Activated CD8-positive, alpha-beta memory T cell treated with anti-CD3 and anti-CD28 coated beads, Interleukin-2, amount 10 ng/mL, durations not matched to agents 7 days and 5 days (primary cell): ENCODE measurements at regions not wholly inside any gene's neighbourhood (a gene's known extent, or its start where the extent isn't known, plus 50 kb on each side); places are given as distances from the start of the nearest gene placed in this dataset.

Experiments used
- ATAC-seq: fragments of 150-1000 bp; cut with Tn5 transposase; one replicate; pipeline ENCODE4 v1.10.0; 2021; ENCODE audit warnings: moderate library complexity
- CTCF ChIA-PET: fragments of 350-600 bp; sonication (Branson Sonifier 250); formaldehyde crosslinking; loops from one replicate; lab custom pipeline; 2021; ENCODE audit warnings: antibody characterized with exemption; lab: Charles Lee
- DNase-seq: peaks from one replicate; pipeline ENCODE4 v3.0.0-alpha.2; 2020
- H3K27ac Mint-ChIP-seq: one replicate; pipeline ENCODE4 v1.8.0; 2021; ENCODE audit warnings: mild to moderate bottlenecking, mixed read lengths
- H3K27me3 Mint-ChIP-seq: one replicate; pipeline ENCODE4 v1.8.0; 2021; ENCODE audit warnings: mixed read lengths
- H3K36me3 Mint-ChIP-seq: one replicate; pipeline ENCODE4 v1.8.0; 2021; ENCODE audit warnings: mild to moderate bottlenecking, mixed read lengths
- H3K4me1 Mint-ChIP-seq: one replicate; pipeline ENCODE4 v1.8.0; 2021; ENCODE audit warnings: mixed read lengths
- H3K4me3 Mint-ChIP-seq: one replicate; pipeline ENCODE4 v1.8.0; 2021; ENCODE audit warnings: mild to moderate bottlenecking, moderate library complexity, mixed read lengths
- H3K9me3 Mint-ChIP-seq: one replicate; pipeline ENCODE4 v1.8.0; 2022; ENCODE audit warnings: low read depth, mixed read lengths

- Mint-ChIP-seq H3K36me3 (no peaks in the 10 kb centered on the region), H3K27me3 (no peaks in the 10 kb centered on the region), H3K27ac (no peak overlapping the region), H3K9me3 (no peaks in the 10 kb centered on the region), H3K4me3 (no peak overlapping the region), H3K4me1 (no peaks in the 10 kb centered on the region)
- ATAC-seq = no peak
- CTCF ChIA-PET = no interaction called here
- DNase-seq = no peak
Measured at GRCh38 chr11:70861559-70861958, 390.8 kb downstream of the SHANK2 start.

- Mint-ChIP-seq H3K4me3 (no peak overlapping the region), H3K9me3 (no peaks in the 10 kb centered on the region), H3K27me3 (no peaks in the 10 kb centered on the region), H3K27ac (no peak overlapping the region), H3K36me3 (no peaks in the 10 kb centered on the region), H3K4me1 (no peaks in the 10 kb centered on the region)
- CTCF ChIA-PET = no interaction called here
- DNase-seq (no peak), ATAC-seq (no peak)
Measured at GRCh38 chr11:70862093-70862492, 390.3 kb downstream of the SHANK2 start.

- no peak overlapping the region for H3K4me3 Mint-ChIP-seq
- CTCF ChIA-PET = no interaction called here
- H3K27me3 Mint-ChIP-seq = no peaks in the 10 kb centered on the region
- no peaks in the 10 kb centered on the region for H3K36me3 Mint-ChIP-seq
- no peak for DNase-seq
- no peak overlapping the region for H3K27ac Mint-ChIP-seq
- ATAC-seq = no peak
- H3K9me3 Mint-ChIP-seq = no peaks in the 10 kb centered on the region
- H3K4me1 Mint-ChIP-seq = no peaks in the 10 kb centered on the region
Measured at GRCh38 chr11:70863186-70863585, 389.2 kb downstream of the SHANK2 start.

GRCh38 chr11:70863993-70864392, 388.4 kb downstream of the SHANK2 start:
- Mint-ChIP-seq H3K27ac (no peak overlapping the region), H3K4me3 (no peak overlapping the region), H3K9me3 (no peaks in the 10 kb centered on the region), H3K4me1 (no peaks in the 10 kb centered on the region), H3K27me3 (no peaks in the 10 kb centered on the region), H3K36me3 (no peaks in the 10 kb centered on the region)
- no peak for ATAC-seq
- CTCF ChIA-PET = no interaction called here
- DNase-seq = no peak

GRCh38 chr11:70865356-70865755, 387.0 kb downstream of the SHANK2 start:
- DNase-seq (no peak), ATAC-seq (no peak)
- Mint-ChIP-seq H3K4me3 (no peak overlapping the region), H3K36me3 (no peaks in the 10 kb centered on the region), H3K4me1 (no peaks in the 10 kb centered on the region), H3K27ac (no peak overlapping the region), H3K27me3 (no peaks in the 10 kb centered on the region), H3K9me3 (no peaks in the 10 kb centered on the region)
- CTCF ChIA-PET = no interaction called here

- DNase-seq (no peak), ATAC-seq (no peak)
- H3K27me3 Mint-ChIP-seq = no peaks in the 10 kb centered on the region
- H3K36me3 Mint-ChIP-seq = no peaks in the 10 kb centered on the region
- H3K4me1 Mint-ChIP-seq = no peaks in the 10 kb centered on the region
- CTCF ChIA-PET = no interaction called here
- H3K9me3 Mint-ChIP-seq = no peaks in the 10 kb centered on the region
- no peak overlapping the region for H3K4me3 Mint-ChIP-seq
- H3K27ac Mint-ChIP-seq = no peak overlapping the region
Measured at GRCh38 chr11:70866834-70867233, 385.5 kb downstream of the SHANK2 start.

- no peak for DNase-seq
- H3K36me3 Mint-ChIP-seq = no peaks in the 10 kb centered on the region
- no peaks in the 10 kb centered on the region for H3K4me1 Mint-ChIP-seq
- H3K27ac Mint-ChIP-seq = no peak overlapping the region
- no peaks in the 10 kb centered on the region for H3K27me3 Mint-ChIP-seq
- no peak overlapping the region for H3K4me3 Mint-ChIP-seq
- no peak for ATAC-seq
- H3K9me3 Mint-ChIP-seq = no peaks in the 10 kb centered on the region
- CTCF ChIA-PET = no interaction called here
Measured at GRCh38 chr11:70867281-70868047, 384.9 kb downstream of the SHANK2 start.

- ATAC-seq = no peak
- DNase-seq = no peak
- H3K4me1 Mint-ChIP-seq = no peaks in the 10 kb centered on the region
Measured at GRCh38 chr11:70868341-70868885, 384.0 kb downstream of the SHANK2 start.

GRCh38 chr11:70869054-70869453, 383.3 kb downstream of the SHANK2 start:
- no peak for ATAC-seq
- no peak overlapping the region for H3K27ac Mint-ChIP-seq

More at GRCh38 chr11:70868341-70868885, 384.0 kb downstream of the SHANK2 start:
- CTCF ChIA-PET = no interaction called here
- no peak overlapping the region for H3K4me3 Mint-ChIP-seq
- H3K9me3 Mint-ChIP-seq = no peaks in the 10 kb centered on the region
- H3K27ac Mint-ChIP-seq = no peak overlapping the region
- H3K27me3 Mint-ChIP-seq = no peaks in the 10 kb centered on the region
- no peaks in the 10 kb centered on the region for H3K36me3 Mint-ChIP-seq

GRCh38 chr11:70871881-70872280, 380.5 kb downstream of the SHANK2 start:
- ATAC-seq = no peak
- no peaks in the 10 kb centered on the region for H3K4me1 Mint-ChIP-seq
- CTCF ChIA-PET = no interaction called here

More at GRCh38 chr11:70869054-70869453, 383.3 kb downstream of the SHANK2 start:
- Mint-ChIP-seq H3K4me1 (no peaks in the 10 kb centered on the region), H3K9me3 (no peaks in the 10 kb centered on the region), H3K36me3 (no peaks in the 10 kb centered on the region), H3K27me3 (no peaks in the 10 kb centered on the region), H3K4me3 (no peak overlapping the region)
- no peak for DNase-seq
- CTCF ChIA-PET = no interaction called here

GRCh38 chr11:70872299-70872698, 380.1 kb downstream of the SHANK2 start:
- no peaks in the 10 kb centered on the region for H3K36me3 Mint-ChIP-seq
- H3K9me3 Mint-ChIP-seq = no peaks in the 10 kb centered on the region
- no peak overlapping the region for H3K27ac Mint-ChIP-seq
- H3K27me3 Mint-ChIP-seq = no peaks in the 10 kb centered on the region
- no peak overlapping the region for H3K4me3 Mint-ChIP-seq
- CTCF ChIA-PET = no interaction called here
- no peaks in the 10 kb centered on the region for H3K4me1 Mint-ChIP-seq
- ATAC-seq = no peak
- DNase-seq = no peak

More at GRCh38 chr11:70871881-70872280, 380.5 kb downstream of the SHANK2 start:
- Mint-ChIP-seq H3K9me3 (no peaks in the 10 kb centered on the region), H3K27ac (no peak overlapping the region), H3K4me3 (no peak overlapping the region), H3K36me3 (no peaks in the 10 kb centered on the region), H3K27me3 (no peaks in the 10 kb centered on the region)
- no peak for DNase-seq

GRCh38 chr11:70872955-70873735, 379.2 kb downstream of the SHANK2 start:
- DNase-seq = no peak
- Mint-ChIP-seq H3K9me3 (no peaks in the 10 kb centered on the region), H3K27ac (no peak overlapping the region), H3K36me3 (no peaks in the 10 kb centered on the region), H3K27me3 (no peaks in the 10 kb centered on the region), H3K4me3 (no peak overlapping the region), H3K4me1 (no peaks in the 10 kb centered on the region)
- CTCF ChIA-PET = no interaction called here
- ATAC-seq = no peak

- DNase-seq = no peak
- Mint-ChIP-seq H3K36me3 (no peaks in the 10 kb centered on the region), H3K9me3 (no peaks in the 10 kb centered on the region), H3K4me1 (no peaks in the 10 kb centered on the region), H3K4me3 (no peak overlapping the region), H3K27me3 (no peaks in the 10 kb centered on the region), H3K27ac (no peak overlapping the region)
- CTCF ChIA-PET = no interaction called here
- ATAC-seq = no peak
Measured at GRCh38 chr11:70873736-70874412, 378.5 kb downstream of the SHANK2 start.
